ENCODE measurements at regions not wholly inside any gene's neighbourhood (a gene's known extent, or its start where the extent isn't known, plus 50 kb on each side); places are given as distances from the start of the nearest gene placed in this dataset.
"Not testable (repeated sequence)": the region's sequence is repeated elsewhere in the genome, so short reads cannot be mapped to it uniquely, and the experiment has no call there.

- WGBS (ENCODE audit: insufficient coverage), result 94% methylated on average over 2 of the region's 3 CpGs
- peaks cover 0 to 3% (median 0%) of the 10 kb centered on the region in 5 experiments for H3K27me3 ChIP-seq (replicated peaks in 2 of 5; ENCODE audit: control insufficient read depth in 4 of 5, insufficient read depth in 5 of 5, low read length in 4 of 5)
- H3K27ac ChIP-seq (ENCODE audit: insufficient read depth in 1 of 2, low read depth in 1 of 2, low read length in 2 of 2, poor library complexity in 1 of 2, severe bottlenecking in 2 of 2), result no peak overlapping the region
- H3K36me3 ChIP-seq (ENCODE audit: control insufficient read depth in 4 of 4, insufficient read depth in 4 of 4, low read length in 3 of 4), result no peaks in the 10 kb centered on the region
- no peaks in the 10 kb centered on the region for H3K9me3 ChIP-seq (ENCODE audit: control extremely low read depth in 1 of 5, control insufficient read depth in 4 of 5, insufficient read depth in 2 of 5, low read depth in 1 of 5, low read length in 4 of 5)
- DNase-seq, result no peak
- CTCF ChIA-PET, result no interaction called here
- no peaks in the 10 kb centered on the region for H3K4me1 ChIP-seq (ENCODE audit: control extremely low read depth in 1 of 4, control insufficient read depth in 4 of 4, insufficient read depth in 4 of 4, low read length in 3 of 4)
- POLR2A ChIA-PET, result no interaction called here
- H3K4me3 ChIP-seq (ENCODE audit: control insufficient read depth in 1 of 7, extremely low read depth in 1 of 7, insufficient read depth in 4 of 7, low read depth in 2 of 7, low read length in 6 of 7), result no peak overlapping the region
Observed at GRCh38 chr7:69295977-69296376, 302.3 kb upstream of the AUTS2 start.

DNA sequence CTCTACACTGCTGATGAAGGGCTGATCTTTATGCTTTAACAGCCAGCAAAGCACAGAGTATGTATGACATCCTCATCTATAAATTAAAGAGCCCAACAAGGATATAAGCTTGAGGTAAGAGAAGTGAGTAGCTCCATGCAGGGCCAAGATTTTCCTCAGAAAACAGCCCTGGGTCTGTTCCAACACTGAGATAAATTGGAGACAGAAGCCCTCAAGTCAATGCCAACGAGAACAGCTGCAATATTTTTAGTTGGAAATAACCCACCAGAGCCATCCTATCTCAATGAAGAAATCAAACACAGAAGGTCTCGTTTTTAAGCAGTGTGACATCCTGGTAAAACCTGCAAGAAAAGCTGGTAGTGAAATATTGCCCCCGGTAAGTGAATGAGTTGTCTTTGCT is 297.0 kb upstream of the AUTS2 start:
- DNase-seq, result no peak
- no peaks in the 10 kb centered on the region for H3K27me3 ChIP-seq (replicated peaks in 2 of 5; ENCODE audit: control insufficient read depth in 4 of 5, insufficient read depth in 5 of 5, low read length in 4 of 5)
- POLR2A ChIA-PET, result no interaction called here
- no peaks in the 10 kb centered on the region for H3K36me3 ChIP-seq (ENCODE audit: control insufficient read depth in 4 of 4, insufficient read depth in 4 of 4, low read length in 3 of 4)
- no peak overlapping the region for H3K4me3 ChIP-seq (ENCODE audit: control insufficient read depth in 1 of 7, extremely low read depth in 1 of 7, insufficient read depth in 4 of 7, low read depth in 2 of 7, low read length in 6 of 7)
- H3K27ac ChIP-seq (ENCODE audit: insufficient read depth in 1 of 2, low read depth in 1 of 2, low read length in 2 of 2, poor library complexity in 1 of 2, severe bottlenecking in 2 of 2), result no peak overlapping the region
- 83% methylated on average over 2 of the region's 3 CpGs for WGBS (ENCODE audit: insufficient coverage)
- H3K4me1 ChIP-seq (ENCODE audit: control extremely low read depth in 1 of 4, control insufficient read depth in 4 of 4, insufficient read depth in 4 of 4, low read length in 3 of 4), result no peaks in the 10 kb centered on the region
- H3K9me3 ChIP-seq (ENCODE audit: control extremely low read depth in 1 of 5, control insufficient read depth in 4 of 5, insufficient read depth in 2 of 5, low read depth in 1 of 5, low read length in 4 of 5), result peaks cover 0 to 4% (median 0%) of the 10 kb centered on the region in 5 experiments
- CTCF ChIA-PET, result interaction anchor here (0.8 to 1.1 kb wide), 2 partner anchors 9 to 23 kb away, joined by 3 to 5 read pairs; no protein-coding TSS in a partner anchor

DNA sequence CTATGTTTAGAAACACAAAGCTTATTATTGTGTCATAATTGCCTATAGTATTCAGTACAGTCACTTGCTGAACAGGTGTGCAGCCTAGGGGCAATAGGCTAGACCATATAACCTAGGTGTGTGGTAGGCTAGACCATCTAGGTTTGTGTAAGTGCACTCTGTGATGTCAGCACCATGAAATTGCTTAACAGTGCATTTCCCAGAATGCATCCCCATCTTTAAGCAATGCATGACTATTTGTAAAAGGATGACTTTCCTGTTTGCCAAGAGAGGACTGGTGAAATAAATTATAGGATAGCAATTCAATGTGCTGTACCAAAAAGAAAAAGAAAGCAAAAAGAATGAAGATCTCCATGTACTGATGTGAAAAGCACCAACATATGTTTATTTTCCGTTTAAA is 288.7 kb upstream of the AUTS2 start:
- ChIA-PET CTCF (interaction anchor here (0.5 kb wide), 1 partner anchor 8 kb away, joined by 5 read pairs; no protein-coding TSS in a partner anchor), POLR2A (no interaction called here)
- Histone ChIP-seq H3K4me3 (ENCODE audit: control insufficient read depth in 1 of 7, extremely low read depth in 1 of 7, insufficient read depth in 4 of 7, low read depth in 2 of 7, low read length in 6 of 7) (no peak overlapping the region), H3K4me1 (ENCODE audit: control extremely low read depth in 1 of 4, control insufficient read depth in 4 of 4, insufficient read depth in 4 of 4, low read length in 3 of 4) (no peaks in the 10 kb centered on the region), H3K27me3 (replicated peaks in 2 of 5; ENCODE audit: control insufficient read depth in 4 of 5, insufficient read depth in 5 of 5, low read length in 4 of 5) (no peaks in the 10 kb centered on the region), H3K36me3 (ENCODE audit: control insufficient read depth in 4 of 4, insufficient read depth in 4 of 4, low read length in 3 of 4) (no peaks in the 10 kb centered on the region), H3K9me3 (ENCODE audit: control extremely low read depth in 1 of 5, control insufficient read depth in 4 of 5, insufficient read depth in 2 of 5, low read depth in 1 of 5, low read length in 4 of 5) (peaks cover 0 to 4% (median 0%) of the 10 kb centered on the region in 5 experiments), H3K27ac (ENCODE audit: insufficient read depth in 1 of 2, low read depth in 1 of 2, low read length in 2 of 2, poor library complexity in 1 of 2, severe bottlenecking in 2 of 2) (no peak overlapping the region)
- WGBS (ENCODE audit: insufficient coverage), result no CpG with 5 or more reads among the region's 1 CpG
- DNase-seq, result no peak

GRCh38 chr7:69311489-69311888 is 286.8 kb upstream of the AUTS2 start:
- H3K27me3 ChIP-seq (replicated peaks in 2 of 5; ENCODE audit: control insufficient read depth in 4 of 5, insufficient read depth in 5 of 5, low read length in 4 of 5), result no peaks in the 10 kb centered on the region
- no peak for DNase-seq
- no peaks in the 10 kb centered on the region for H3K4me1 ChIP-seq (ENCODE audit: control extremely low read depth in 1 of 4, control insufficient read depth in 4 of 4, insufficient read depth in 4 of 4, low read length in 3 of 4)
- POLR2A ChIA-PET, result no interaction called here
- no CpG with 5 or more reads among the region's 1 CpG for WGBS (ENCODE audit: insufficient coverage)
- H3K27ac ChIP-seq (ENCODE audit: insufficient read depth in 1 of 2, low read depth in 1 of 2, low read length in 2 of 2, poor library complexity in 1 of 2, severe bottlenecking in 2 of 2), result no peak overlapping the region
- CTCF ChIA-PET, result no interaction called here
- no peaks in the 10 kb centered on the region for H3K9me3 ChIP-seq (ENCODE audit: control extremely low read depth in 1 of 5, control insufficient read depth in 4 of 5, insufficient read depth in 2 of 5, low read depth in 1 of 5, low read length in 4 of 5)
- no peaks in the 10 kb centered on the region for H3K36me3 ChIP-seq (ENCODE audit: control insufficient read depth in 4 of 4, insufficient read depth in 4 of 4, low read length in 3 of 4)
- no peak overlapping the region for H3K4me3 ChIP-seq (ENCODE audit: control insufficient read depth in 1 of 7, extremely low read depth in 1 of 7, insufficient read depth in 4 of 7, low read depth in 2 of 7, low read length in 6 of 7)

DNA sequence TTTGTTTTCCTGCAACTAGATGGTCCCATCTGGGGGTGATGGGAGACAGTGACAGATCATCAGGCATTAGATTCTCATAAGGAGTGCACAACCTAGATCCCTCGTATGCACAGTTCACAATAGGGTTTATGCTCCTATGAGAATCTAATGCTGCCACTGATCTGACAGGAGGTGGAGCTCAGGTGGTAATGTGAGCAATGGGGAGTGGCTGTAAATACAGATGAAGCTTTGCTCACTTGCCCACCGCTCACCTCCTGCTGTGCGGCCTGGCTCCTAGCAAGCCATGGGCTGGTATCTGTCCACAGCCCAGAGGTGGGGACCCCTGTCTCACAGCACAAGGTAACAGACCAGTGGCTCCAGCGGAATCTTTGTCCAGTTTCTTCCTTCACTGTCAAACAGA is 284.4 kb upstream of the AUTS2 start:
- H3K27me3 ChIP-seq (replicated peaks in 2 of 5; ENCODE audit: control insufficient read depth in 4 of 5, insufficient read depth in 5 of 5, low read length in 4 of 5); H3K4me1 ChIP-seq (ENCODE audit: control extremely low read depth in 1 of 4, control insufficient read depth in 4 of 4, insufficient read depth in 4 of 4, low read length in 3 of 4); CTCF ChIA-PET; DNase-seq; H3K36me3 ChIP-seq (ENCODE audit: control insufficient read depth in 4 of 4, insufficient read depth in 4 of 4, low read length in 3 of 4); H3K27ac ChIP-seq (ENCODE audit: insufficient read depth in 1 of 2, low read depth in 1 of 2, low read length in 2 of 2, poor library complexity in 1 of 2, severe bottlenecking in 2 of 2); POLR2A ChIA-PET; H3K4me3 ChIP-seq (ENCODE audit: control insufficient read depth in 1 of 7, extremely low read depth in 1 of 7, insufficient read depth in 4 of 7, low read depth in 2 of 7, low read length in 6 of 7); H3K9me3 ChIP-seq (ENCODE audit: control extremely low read depth in 1 of 5, control insufficient read depth in 4 of 5, insufficient read depth in 2 of 5, low read depth in 1 of 5, low read length in 4 of 5): not testable (repeated sequence)
- WGBS (ENCODE audit: insufficient coverage), result 88% methylated on average over 3 of the region's 4 CpGs

GRCh38 chr7:69318794-69319193 is 279.5 kb upstream of the AUTS2 start:
- no peak for DNase-seq
- no peak overlapping the region for H3K27ac ChIP-seq (ENCODE audit: insufficient read depth in 1 of 2, low read depth in 1 of 2, low read length in 2 of 2, poor library complexity in 1 of 2, severe bottlenecking in 2 of 2)
- H3K36me3 ChIP-seq (ENCODE audit: control insufficient read depth in 4 of 4, insufficient read depth in 4 of 4, low read length in 3 of 4), result no peaks in the 10 kb centered on the region
- no peaks in the 10 kb centered on the region for H3K9me3 ChIP-seq (ENCODE audit: control extremely low read depth in 1 of 5, control insufficient read depth in 4 of 5, insufficient read depth in 2 of 5, low read depth in 1 of 5, low read length in 4 of 5)
- H3K27me3 ChIP-seq (replicated peaks in 2 of 5; ENCODE audit: control insufficient read depth in 4 of 5, insufficient read depth in 5 of 5, low read length in 4 of 5), result no peaks in the 10 kb centered on the region
- POLR2A ChIA-PET, result no interaction called here
- H3K4me3 ChIP-seq (ENCODE audit: control insufficient read depth in 1 of 7, extremely low read depth in 1 of 7, insufficient read depth in 4 of 7, low read depth in 2 of 7, low read length in 6 of 7), result no peak overlapping the region
- no peaks in the 10 kb centered on the region for H3K4me1 ChIP-seq (ENCODE audit: control extremely low read depth in 1 of 4, control insufficient read depth in 4 of 4, insufficient read depth in 4 of 4, low read length in 3 of 4)
- CTCF ChIA-PET, result no interaction called here
- WGBS (ENCODE audit: insufficient coverage), result 85% methylated on average over 10 of the region's 10 CpGs

GRCh38 chr7:69328516-69328915 is 269.8 kb upstream of the AUTS2 start:
- Histone ChIP-seq H3K27ac (ENCODE audit: insufficient read depth in 1 of 2, low read depth in 1 of 2, low read length in 2 of 2, poor library complexity in 1 of 2, severe bottlenecking in 2 of 2) (no peak overlapping the region), H3K36me3 (ENCODE audit: control insufficient read depth in 4 of 4, insufficient read depth in 4 of 4, low read length in 3 of 4) (no peaks in the 10 kb centered on the region), H3K27me3 (replicated peaks in 2 of 5; ENCODE audit: control insufficient read depth in 4 of 5, insufficient read depth in 5 of 5, low read length in 4 of 5) (no peaks in the 10 kb centered on the region), H3K4me1 (ENCODE audit: control extremely low read depth in 1 of 4, control insufficient read depth in 4 of 4, insufficient read depth in 4 of 4, low read length in 3 of 4) (no peaks in the 10 kb centered on the region), H3K9me3 (ENCODE audit: control extremely low read depth in 1 of 5, control insufficient read depth in 4 of 5, insufficient read depth in 2 of 5, low read depth in 1 of 5, low read length in 4 of 5) (no peaks in the 10 kb centered on the region), H3K4me3 (ENCODE audit: control insufficient read depth in 1 of 7, extremely low read depth in 1 of 7, insufficient read depth in 4 of 7, low read depth in 2 of 7, low read length in 6 of 7) (no peak overlapping the region)
- DNase-seq, result no peak
- POLR2A ChIA-PET, result no interaction called here
- CTCF ChIA-PET, result interaction anchor here (0.7 kb wide), 1 partner anchor 548 kb away, joined by 3 read pairs; no protein-coding TSS in a partner anchor
- 100% methylated on average over 1 of the region's 5 CpGs for WGBS (ENCODE audit: insufficient coverage)
